SU-DHL-6 (cell line): ENCODE measurements at regions not wholly inside any gene's neighbourhood (a gene's known extent, or its start where the extent isn't known, plus 50 kb on each side); places are given as distances from the start of the nearest gene placed in this dataset.

Source experiments
- CTCF ChIP-seq: fragments of 200-600 bp; sonication (generic); IDR thresholded peaks from one replicate; pipeline ENCODE4 v1.5.1; 2017; ENCODE audit warnings: antibody characterized with exemption, mild to moderate bottlenecking, low read length, moderate library complexity; ENCODE audit not compliant: insufficient read depth, poor library complexity, severe bottlenecking
- EZH2phosphoT487 ChIP-seq: fragments of 200-600 bp; sonication (generic), shearing (Covaris generic); conservative IDR thresholded peaks from 2 replicates; pipeline ENCODE4 v1.6.1; 2018; ENCODE audit warnings: mild to moderate bottlenecking, antibody characterized with exemption, low read length, moderate library complexity, mixed read lengths

DNA sequence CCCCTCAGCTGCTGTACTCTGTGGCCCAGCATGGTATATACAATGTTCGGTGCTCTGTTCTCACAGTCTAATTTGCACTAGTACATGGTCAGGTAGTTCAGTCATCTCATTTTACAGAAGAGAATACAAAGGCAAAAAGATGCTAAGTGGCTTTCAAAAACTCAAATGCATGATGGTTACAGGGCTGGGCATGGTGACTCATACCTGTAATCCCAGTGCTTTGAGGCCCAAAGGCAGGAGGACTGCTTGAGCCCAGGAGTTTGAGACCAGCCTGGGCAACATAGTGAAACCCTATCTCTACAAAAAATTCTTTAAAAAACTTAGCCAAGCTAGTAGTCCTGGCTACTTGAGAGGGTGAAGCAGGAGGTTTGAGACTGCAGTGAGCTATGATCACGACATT lies 210.5 kb upstream of the KIT start:
- TF ChIP-seq CTCF (no peak), EZH2phosphoT487 (no peak)
